Brain microvascular endothelial cell (primary cell): ENCODE measurements at regions not wholly inside any gene's neighbourhood (a gene's known extent, or its start where the extent isn't known, plus 50 kb on each side); places are given as distances from the start of the nearest gene placed in this dataset.

ENCODE experiments used
- DNase-seq: peaks from one replicate; pipeline ENCODE4 v3.0.0-alpha.2; 2020
- H3K27ac ChIP-seq: fragments of 250-450 bp; sonication (Bioruptor Pico); 2 replicates; pipeline ENCODE4 v1.5.1; 2020; ENCODE audit warnings: mild to moderate bottlenecking, moderate library complexity
- H3K27me3 ChIP-seq: fragments of 250-450 bp; sonication (Bioruptor Pico); replicated peaks from 2 replicates; pipeline ENCODE4 v1.5.1; 2020; ENCODE audit warnings: mild to moderate bottlenecking
- H3K36me3 ChIP-seq: fragments of 250-450 bp; sonication (Bioruptor Pico); replicated peaks from 2 replicates; pipeline ENCODE4 v1.5.1; 2020; ENCODE audit warnings: mild to moderate bottlenecking
- H3K4me3 ChIP-seq: 2 replicates; pipeline ENCODE4 v1.5.1; 2011; ENCODE audit warnings: low read depth, mild to moderate bottlenecking, control low read depth, low read length, moderate library complexity
- CTCF ChIP-seq: IDR thresholded peaks from 2 replicates; pipeline ENCODE4 v1.5.1; 2011; ENCODE audit warnings: low read depth, mild to moderate bottlenecking, moderate library complexity, low read length, control low read depth, inconsistent platforms; ENCODE audit errors: missing control alignments
- in situ Hi-C: cut with HindIII; loops from 2 replicates; pipeline ENCODE4 v1.10.0; 2017; ENCODE audit warnings: low sequenced_read_pairs, low pct_ligation_motif_present

DNA sequence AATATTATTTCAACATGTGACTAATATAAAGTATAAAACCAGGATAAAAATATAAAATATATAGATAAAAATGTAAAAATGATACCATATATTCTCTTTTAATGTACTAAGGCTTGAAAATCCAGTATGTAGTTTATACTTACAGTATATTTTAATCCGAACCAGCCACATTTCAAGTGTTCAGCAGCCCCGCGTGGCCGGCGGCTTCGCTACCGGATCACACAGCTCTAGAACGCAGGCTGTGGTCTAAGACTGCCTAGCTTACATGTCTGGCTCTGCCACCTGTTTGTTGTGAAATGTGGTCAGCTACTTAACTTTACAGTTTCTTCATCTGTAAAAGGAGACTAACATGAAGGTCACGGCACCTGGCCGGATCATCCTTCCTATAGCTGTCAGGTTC is 189.7 kb upstream of the TBX3 start:
- in situ Hi-C loops = no loop called here
- Histone ChIP-seq H3K4me3 (no peak overlapping the region), H3K27me3 (no peaks in the 10 kb centered on the region), H3K36me3 (no peaks in the 10 kb centered on the region), H3K27ac (no peak overlapping the region)
- TF ChIP-seq CTCF = no peak
- no peak for DNase-seq

DNA sequence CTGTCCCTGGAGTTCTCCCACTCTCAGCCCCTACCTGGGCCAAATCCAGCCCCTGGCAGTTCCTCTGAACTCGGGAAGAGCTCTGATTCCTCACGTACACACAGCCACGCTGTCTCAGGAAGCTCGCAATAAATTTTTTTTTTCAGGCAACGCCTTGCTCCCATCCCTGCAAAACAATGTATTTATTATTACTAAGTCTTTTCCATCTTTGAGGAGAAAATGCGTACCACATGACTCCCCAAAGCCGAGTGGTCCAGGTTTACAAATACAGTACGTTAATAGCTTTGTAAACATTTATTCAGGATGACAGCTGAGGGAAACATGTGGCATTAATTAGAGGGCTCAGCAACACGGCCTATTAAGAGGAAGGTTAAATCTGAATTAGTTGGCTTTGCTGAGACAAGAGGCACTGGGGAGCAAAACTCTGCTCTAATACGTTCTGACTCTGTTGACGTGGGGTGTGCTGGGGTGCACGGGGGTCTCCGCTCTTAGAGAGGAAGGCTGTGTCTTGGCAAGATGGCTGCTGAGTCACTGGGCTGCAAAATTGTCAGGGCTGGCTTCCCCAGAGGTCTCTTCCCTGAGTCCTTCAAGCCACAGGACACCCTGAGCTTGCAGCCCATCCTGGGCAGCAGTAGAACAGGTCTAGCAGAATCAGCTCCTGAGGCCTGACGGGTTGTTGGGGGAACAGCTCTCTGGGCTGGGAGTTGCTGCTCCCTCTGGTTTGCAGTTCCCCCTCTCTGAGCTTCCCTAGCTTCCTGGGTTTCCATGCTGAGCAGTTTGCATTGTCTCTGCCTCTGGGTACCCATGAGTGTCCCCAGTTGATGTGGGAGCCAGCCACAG is 185.2 kb upstream of the TBX3 start:
- Histone ChIP-seq H3K27me3 (no peaks in the 10 kb centered on the region), H3K36me3 (no peaks in the 10 kb centered on the region), H3K27ac (no peak overlapping the region), H3K4me3 (no peak overlapping the region)
- no peak for TF ChIP-seq CTCF
- no peak for DNase-seq
- in situ Hi-C loops = no loop called here

DNA sequence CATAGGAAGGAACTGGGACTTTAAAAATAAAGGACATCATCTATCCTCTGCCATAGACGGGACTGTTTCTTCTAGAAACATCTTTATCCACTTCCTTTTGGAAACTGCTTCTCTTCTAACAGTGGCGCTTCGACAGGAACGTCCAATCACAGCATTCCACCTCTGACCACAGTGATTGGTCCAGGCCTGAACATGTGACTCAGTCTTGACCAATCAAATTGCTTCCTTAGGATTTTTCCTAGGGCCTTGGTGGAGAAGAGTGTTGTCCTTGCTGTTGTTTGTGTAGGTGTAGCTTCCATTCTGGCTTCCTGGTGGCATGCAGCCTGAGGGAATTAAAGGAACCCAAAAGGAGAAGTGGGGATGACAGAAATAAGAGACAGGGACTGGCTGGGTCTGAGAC is 182.4 kb upstream of the TBX3 start:
- Histone ChIP-seq H3K27ac (no peak overlapping the region), H3K27me3 (no peaks in the 10 kb centered on the region), H3K4me3 (no peak overlapping the region), H3K36me3 (no peaks in the 10 kb centered on the region)
- no peak for TF ChIP-seq CTCF
- in situ Hi-C loops = no loop called here
- no peak for DNase-seq

DNA sequence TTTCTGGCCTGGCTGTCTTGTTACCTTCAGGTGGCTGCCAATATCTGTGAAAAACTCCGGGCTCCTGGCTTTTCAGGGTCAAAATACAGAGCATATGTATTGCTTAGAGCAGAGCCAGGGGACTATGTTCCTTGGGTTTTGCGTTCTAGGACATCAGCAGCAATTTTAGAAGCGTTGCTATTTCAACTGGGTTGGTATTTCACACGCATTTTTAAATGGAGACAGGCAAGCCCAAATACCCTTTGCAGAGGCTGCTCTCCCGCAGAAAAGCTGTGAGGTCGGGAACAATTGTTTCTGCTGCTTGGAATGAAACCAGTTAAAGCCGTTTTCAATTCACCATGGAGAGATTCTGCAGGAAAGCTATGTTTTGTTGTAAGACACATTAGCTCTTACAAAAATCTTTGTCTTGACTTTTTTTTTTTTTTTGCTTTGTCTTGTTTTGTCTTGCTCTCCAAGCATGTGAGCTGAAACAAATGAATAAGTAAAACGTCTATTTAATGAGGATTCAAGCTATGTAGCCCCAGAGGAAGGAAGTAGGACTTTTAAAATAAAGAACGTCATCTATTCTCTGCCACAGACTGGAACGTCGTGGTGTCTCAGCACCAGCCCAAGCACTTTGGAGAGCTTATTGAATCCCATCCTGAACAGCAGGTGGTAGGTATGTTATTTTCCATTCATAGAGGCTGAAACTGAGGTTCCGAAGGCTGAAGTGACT is 181.0 kb upstream of the TBX3 start:
- in situ Hi-C loops = no loop called here
- TF ChIP-seq CTCF = no peak
- Histone ChIP-seq H3K27me3 (no peaks in the 10 kb centered on the region), H3K27ac (no peak overlapping the region), H3K36me3 (no peaks in the 10 kb centered on the region), H3K4me3 (no peak overlapping the region)
- DNase-seq = no peak

GRCh38 chr12:114863911-114864310 is 179.9 kb upstream of the TBX3 start:
- DNase-seq = no peak
- Histone ChIP-seq H3K36me3 (no peaks in the 10 kb centered on the region), H3K27ac (no peak overlapping the region), H3K4me3 (no peak overlapping the region), H3K27me3 (no peaks in the 10 kb centered on the region)
- in situ Hi-C loops = no loop called here
- TF ChIP-seq CTCF = no peak
